Fibroblast of lung (primary cell): ENCODE measurements at regions not wholly inside any gene's neighbourhood (a gene's known extent, or its start where the extent isn't known, plus 50 kb on each side); places are given as distances from the start of the nearest gene placed in this dataset.

Experiments
- EZH2 ChIP-seq: IDR thresholded peaks from 2 replicates; pipeline ENCODE4 v1.5.1; 2012; ENCODE audit warnings: low read length, control low read depth, mild to moderate bottlenecking; ENCODE audit errors: missing control alignments
- TF ChIP-seq, protein P1 (sequence below), 2 donors: IDR thresholded peaks in 1 of 2; conservative IDR thresholded peaks in 1 of 2; 1 replicate in 1 of 2; 2 replicates in 1 of 2; pipeline ENCODE4 v1.5.1; 2011 to 2012; ENCODE audit warnings: low read length in 2 of 2, control low read depth in 1 of 2, inconsistent platforms in 1 of 2, low read depth in 1 of 2, mild to moderate bottlenecking in 1 of 2

DNA sequence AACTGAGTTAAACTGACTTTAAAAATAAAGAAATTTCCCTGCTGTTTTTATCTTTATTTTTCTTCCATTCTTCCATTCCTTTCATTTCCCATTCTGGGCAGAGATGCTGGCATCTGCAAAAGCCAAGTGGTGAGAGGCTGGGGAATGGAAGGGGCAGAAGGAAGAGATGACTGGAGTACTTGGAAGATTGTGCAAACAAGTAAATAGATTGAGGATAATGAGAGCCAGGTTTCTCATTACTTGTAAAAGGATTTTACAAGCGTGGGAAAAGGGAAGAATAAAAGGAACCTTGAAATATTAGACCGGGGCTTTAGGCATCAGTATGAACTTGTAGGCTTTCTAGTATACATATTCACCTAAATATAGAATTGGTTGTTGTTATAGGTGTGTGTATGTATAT is 341.2 kb downstream of the CAAP1 start:
- TF ChIP-seq EZH2, result no peak
- TF ChIP-seq, protein P1, sequence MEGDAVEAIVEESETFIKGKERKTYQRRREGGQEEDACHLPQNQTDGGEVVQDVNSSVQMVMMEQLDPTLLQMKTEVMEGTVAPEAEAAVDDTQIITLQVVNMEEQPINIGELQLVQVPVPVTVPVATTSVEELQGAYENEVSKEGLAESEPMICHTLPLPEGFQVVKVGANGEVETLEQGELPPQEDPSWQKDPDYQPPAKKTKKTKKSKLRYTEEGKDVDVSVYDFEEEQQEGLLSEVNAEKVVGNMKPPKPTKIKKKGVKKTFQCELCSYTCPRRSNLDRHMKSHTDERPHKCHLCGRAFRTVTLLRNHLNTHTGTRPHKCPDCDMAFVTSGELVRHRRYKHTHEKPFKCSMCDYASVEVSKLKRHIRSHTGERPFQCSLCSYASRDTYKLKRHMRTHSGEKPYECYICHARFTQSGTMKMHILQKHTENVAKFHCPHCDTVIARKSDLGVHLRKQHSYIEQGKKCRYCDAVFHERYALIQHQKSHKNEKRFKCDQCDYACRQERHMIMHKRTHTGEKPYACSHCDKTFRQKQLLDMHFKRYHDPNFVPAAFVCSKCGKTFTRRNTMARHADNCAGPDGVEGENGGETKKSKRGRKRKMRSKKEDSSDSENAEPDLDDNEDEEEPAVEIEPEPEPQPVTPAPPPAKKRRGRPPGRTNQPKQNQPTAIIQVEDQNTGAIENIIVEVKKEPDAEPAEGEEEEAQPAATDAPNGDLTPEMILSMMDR (conservative IDR thresholded peaks at IDR 0.05 in 1 of 2, IDR thresholded peaks at IDR 0.05 in 1 of 2; ENCODE audit: low read depth in 1 of 2, low read length in 2 of 2), result no peak
